Caco-2 (cell line): ENCODE measurements at regions not wholly inside any gene's neighbourhood (a gene's known extent, or its start where the extent isn't known, plus 50 kb on each side); places are given as distances from the start of the nearest gene placed in this dataset.

Source experiments
- BruUV-seq: library from RNA; stranded (reverse); fragments of 400-500 nt; replicated peaks from 2 replicates; lab custom pipeline; 2021; lab: Mats Ljungman, UMichigan
- CTCF ChIA-PET: fragments of 300-600 bp; sonication (Branson Sonifier 250); formaldehyde crosslinking; loops from one replicate; lab custom pipeline; 2022; ENCODE audit warnings: antibody characterized with exemption; lab: Charles Lee
- POLR2A ChIA-PET: fragments of 300-600 bp; sonication (Branson Sonifier 250); formaldehyde crosslinking; loops from one replicate; lab custom pipeline; 2022; ENCODE audit warnings: antibody characterized with exemption; lab: Charles Lee
- DNase-seq, 2 experiments: peaks; one replicate each; pipeline versions ENCODE4 v3.0.0 to v3.0.0-alpha.2; 2020 to 2022
- H3K27me3 ChIP-seq: replicated peaks from 2 replicates; pipeline ENCODE4 v1.6.0; 2011; ENCODE audit warnings: low read length; ENCODE audit not compliant: control insufficient read depth, insufficient read depth
- H3K36me3 ChIP-seq: 2 replicates; pipeline ENCODE4 v1.5.1; 2011; ENCODE audit warnings: low read length; ENCODE audit not compliant: control insufficient read depth, insufficient read depth
- H3K4me1 ChIP-seq: fragments of 250-450 bp; sonication (Bioruptor Pico); 2 replicates; pipeline ENCODE4 v1.5.1; 2020; ENCODE audit warnings: mild to moderate bottlenecking
- H3K4me3 ChIP-seq: 2 replicates; pipeline ENCODE4 v1.5.1; 2011; ENCODE audit warnings: low read depth, mild to moderate bottlenecking, control low read depth, low read length
- H3K9me3 ChIP-seq: fragments of 250-450 bp; sonication (Bioruptor Pico); 2 replicates; pipeline ENCODE4 v1.5.1; 2020; ENCODE audit warnings: mild to moderate bottlenecking, moderate library complexity
- H3K27ac Mint-ChIP-seq: one replicate; pipeline ENCODE4 v1.8.0; 2022; ENCODE audit warnings: mixed read lengths; ENCODE audit not compliant: unreplicated experiment
- H3K27me3 Mint-ChIP-seq: one replicate; pipeline ENCODE4 v1.8.0; 2022; ENCODE audit warnings: mixed read lengths; ENCODE audit not compliant: insufficient read depth, unreplicated experiment
- H3K36me3 Mint-ChIP-seq: one replicate; pipeline ENCODE4 v1.8.0; 2022; ENCODE audit warnings: mild to moderate bottlenecking, mixed read lengths; ENCODE audit not compliant: insufficient read depth, unreplicated experiment
- H3K4me1 Mint-ChIP-seq: one replicate; pipeline ENCODE4 v1.8.0; 2022; ENCODE audit warnings: low read depth, mixed read lengths; ENCODE audit not compliant: unreplicated experiment
- H3K4me3 Mint-ChIP-seq: one replicate; pipeline ENCODE4 v1.8.0; 2022; ENCODE audit warnings: mild to moderate bottlenecking, moderate library complexity, mixed read lengths; ENCODE audit not compliant: unreplicated experiment
- H3K9me3 Mint-ChIP-seq: one replicate; pipeline ENCODE4 v1.8.0; 2022; ENCODE audit warnings: mixed read lengths; ENCODE audit not compliant: unreplicated experiment
- intact Hi-C: fragments of 100-400 bp; cut with micrococcal nuclease; formaldehyde crosslinking; loops from one replicate; pipeline ENCODE4 v1.10.0; 2022; ENCODE audit not compliant: unreplicated experiment
- TF ChIP-seq, protein P1 (sequence below), 2 experiments: fragments of 200-600 bp in 1 of 2; IDR thresholded peaks; 1 replicate in 1 of 2; 2 replicates in 1 of 2; pipeline versions ENCODE4 v1.5.1 to v1.8.0; 2011 to 2022; ENCODE audit warnings: antibody characterized with exemption in 1 of 2, control low read depth in 1 of 2, inconsistent platforms in 1 of 2, low read depth in 1 of 2, low read length in 1 of 2, mild to moderate bottlenecking in 1 of 2, moderate library complexity in 1 of 2; ENCODE audit not compliant: insufficient read depth in 1 of 2, severe bottlenecking in 1 of 2, unreplicated experiment in 1 of 2

- Mint-ChIP-seq H3K27ac (no peak overlapping the region), H3K36me3 (no peaks in the 10 kb centered on the region), H3K27me3 (no peaks in the 10 kb centered on the region), H3K9me3 (no peaks in the 10 kb centered on the region), H3K4me1 (no peaks in the 10 kb centered on the region), H3K4me3 (no peak overlapping the region)
- Histone ChIP-seq H3K36me3 (no peaks in the 10 kb centered on the region), H3K27me3 (no peaks in the 10 kb centered on the region), H3K4me3 (no peak overlapping the region), H3K9me3 (no peaks in the 10 kb centered on the region), H3K4me1 (no peaks in the 10 kb centered on the region)
- ChIA-PET POLR2A (no interaction called here), CTCF (no interaction called here)
- intact Hi-C loops, result no loop called here
- BruUV-seq, result no TSS peak
- TF ChIP-seq, protein P1, sequence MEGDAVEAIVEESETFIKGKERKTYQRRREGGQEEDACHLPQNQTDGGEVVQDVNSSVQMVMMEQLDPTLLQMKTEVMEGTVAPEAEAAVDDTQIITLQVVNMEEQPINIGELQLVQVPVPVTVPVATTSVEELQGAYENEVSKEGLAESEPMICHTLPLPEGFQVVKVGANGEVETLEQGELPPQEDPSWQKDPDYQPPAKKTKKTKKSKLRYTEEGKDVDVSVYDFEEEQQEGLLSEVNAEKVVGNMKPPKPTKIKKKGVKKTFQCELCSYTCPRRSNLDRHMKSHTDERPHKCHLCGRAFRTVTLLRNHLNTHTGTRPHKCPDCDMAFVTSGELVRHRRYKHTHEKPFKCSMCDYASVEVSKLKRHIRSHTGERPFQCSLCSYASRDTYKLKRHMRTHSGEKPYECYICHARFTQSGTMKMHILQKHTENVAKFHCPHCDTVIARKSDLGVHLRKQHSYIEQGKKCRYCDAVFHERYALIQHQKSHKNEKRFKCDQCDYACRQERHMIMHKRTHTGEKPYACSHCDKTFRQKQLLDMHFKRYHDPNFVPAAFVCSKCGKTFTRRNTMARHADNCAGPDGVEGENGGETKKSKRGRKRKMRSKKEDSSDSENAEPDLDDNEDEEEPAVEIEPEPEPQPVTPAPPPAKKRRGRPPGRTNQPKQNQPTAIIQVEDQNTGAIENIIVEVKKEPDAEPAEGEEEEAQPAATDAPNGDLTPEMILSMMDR (IDR thresholded peaks at IDR 0.05; ENCODE audit: insufficient read depth in 1 of 2, low read depth in 1 of 2, low read length in 1 of 2, severe bottlenecking in 1 of 2, unreplicated experiment in 1 of 2), result no peak
- no peak for DNase-seq
Observed at GRCh38 chr2:166671801-166672200, 177.8 kb upstream of the SCN7A start.

DNA sequence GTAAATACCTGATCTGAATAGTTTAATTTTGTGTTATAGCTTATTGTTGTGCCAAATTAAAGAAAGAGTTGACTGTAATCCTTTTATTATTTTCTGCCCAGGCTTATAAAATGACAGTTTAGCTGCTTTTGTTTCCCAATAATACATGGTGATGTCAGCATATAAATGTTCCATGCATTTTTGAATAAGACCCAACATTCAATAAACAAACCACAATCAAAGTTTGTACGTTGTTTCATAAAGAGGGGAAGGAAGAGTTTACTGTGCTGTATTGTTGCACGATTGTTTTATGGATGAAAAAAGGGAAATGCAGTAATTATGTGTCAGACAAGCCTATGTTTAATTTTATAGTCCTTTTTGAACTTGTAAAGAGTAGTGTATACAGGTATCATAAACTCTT is 177.2 kb upstream of the SCN7A start:
- Histone ChIP-seq H3K9me3 (no peaks in the 10 kb centered on the region), H3K4me1 (no peaks in the 10 kb centered on the region), H3K36me3 (no peaks in the 10 kb centered on the region), H3K4me3 (no peak overlapping the region), H3K27me3 (no peaks in the 10 kb centered on the region)
- TF ChIP-seq, protein P1 (IDR thresholded peaks at IDR 0.05; ENCODE audit: insufficient read depth in 1 of 2, low read depth in 1 of 2, low read length in 1 of 2, severe bottlenecking in 1 of 2, unreplicated experiment in 1 of 2), result no peak
- H3K4me3 Mint-ChIP-seq, result no peak overlapping the region
- no peaks in the 10 kb centered on the region for H3K27me3 Mint-ChIP-seq
- H3K27ac Mint-ChIP-seq, result no peak overlapping the region
- DNase-seq, result no peak
- H3K4me1 Mint-ChIP-seq, result no peaks in the 10 kb centered on the region
- ChIA-PET POLR2A (no interaction called here), CTCF (no interaction called here)
- no TSS peak for BruUV-seq
- intact Hi-C loops, result no loop called here
- no peaks in the 10 kb centered on the region for H3K36me3 Mint-ChIP-seq
- H3K9me3 Mint-ChIP-seq, result no peaks in the 10 kb centered on the region

DNA sequence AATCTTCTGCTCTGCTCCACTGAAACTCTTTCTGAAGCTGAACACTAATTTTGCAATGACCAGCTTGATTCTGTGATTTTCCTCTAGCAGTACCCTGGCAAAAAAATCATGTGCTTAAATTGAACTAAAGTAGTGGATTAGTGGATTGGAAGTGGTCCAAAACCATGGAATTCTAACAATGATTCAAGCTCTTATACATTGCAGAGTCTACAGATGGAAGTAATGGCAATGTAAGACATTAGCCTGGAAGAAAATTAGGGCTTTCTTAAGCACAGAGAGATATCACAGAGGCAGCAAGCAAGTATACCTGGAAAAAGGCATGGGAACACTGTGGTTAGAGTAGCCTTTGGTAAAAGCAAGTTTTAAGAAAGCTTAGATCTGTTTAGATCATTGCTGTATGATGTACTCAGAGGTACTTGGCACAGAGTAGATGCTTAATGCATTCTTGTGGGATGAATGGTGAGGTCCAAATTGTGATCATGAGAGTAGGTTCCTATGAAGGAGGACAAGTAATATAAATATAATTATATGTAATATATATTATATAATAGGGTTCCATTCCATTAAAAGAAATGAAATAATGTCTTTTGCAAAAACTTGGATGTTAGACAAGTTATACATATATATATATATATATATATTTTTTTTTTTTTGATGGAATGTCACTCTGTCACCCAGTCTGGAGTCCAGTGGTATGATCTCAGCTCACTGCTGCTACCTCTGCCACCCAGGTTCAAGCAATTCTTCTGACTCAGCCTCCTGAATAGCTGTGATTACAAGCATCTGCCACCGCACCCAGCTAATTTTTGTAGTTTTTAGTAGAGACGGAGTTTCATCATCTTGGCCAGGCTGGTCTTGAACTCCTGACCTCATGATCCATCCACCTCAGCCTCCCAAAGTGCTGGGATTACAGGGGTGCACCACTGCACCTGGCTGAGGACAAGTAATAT is 172.2 kb upstream of the SCN7A start:
- Mint-ChIP-seq H3K4me3 (no peak overlapping the region), H3K27ac (no peak overlapping the region), H3K27me3 (peaks cover 3% of the 10 kb centered on the region), H3K4me1 (no peaks in the 10 kb centered on the region), H3K36me3 (no peaks in the 10 kb centered on the region), H3K9me3 (no peaks in the 10 kb centered on the region)
- ChIA-PET POLR2A (no interaction called here), CTCF (no interaction called here)
- H3K36me3 ChIP-seq, result no peaks in the 10 kb centered on the region
- no peak for DNase-seq
- H3K27me3 ChIP-seq, result no peaks in the 10 kb centered on the region
- TF ChIP-seq, protein P1 (IDR thresholded peaks at IDR 0.05; ENCODE audit: insufficient read depth in 1 of 2, low read depth in 1 of 2, low read length in 1 of 2, severe bottlenecking in 1 of 2, unreplicated experiment in 1 of 2), result no peak
- H3K9me3 ChIP-seq, result no peaks in the 10 kb centered on the region
- BruUV-seq, result no TSS peak
- intact Hi-C loops, result no loop called here
- no peak overlapping the region for H3K4me3 ChIP-seq
- H3K4me1 ChIP-seq, result no peaks in the 10 kb centered on the region
